Endometrium (tissue), 2 donors: ENCODE measurements at regions not wholly inside any gene's neighbourhood (a gene's known extent, or its start where the extent isn't known, plus 50 kb on each side); places are given as distances from the start of the nearest gene placed in this dataset.
"Not testable (repeated sequence)": the region's sequence is repeated elsewhere in the genome, so short reads cannot be mapped to it uniquely, and the experiment has no call there.

Source experiments
- FAIRE-seq: peaks from 2 replicates; lab custom pipeline; 2012; peaks lifted over from hg19 to GRCh38; lab: Jason Lieb, UNC
- donor health status: control.
- donor health status: control.

GRCh38 chr2:190742431-190742830, 93.5 kb downstream of the NAB1 start:
- no peak for FAIRE-seq

- no peak for FAIRE-seq
These were observed 95.2 kb downstream of the NAB1 start for GRCh38 chr2:190744041-190744440.

- no peak for FAIRE-seq
These were observed 98.3 kb downstream of the NAB1 start for GRCh38 chr2:190746971-190747761.

GRCh38 chr2:190748966-190749365, 100.1 kb downstream of the NAB1 start:
- no peak for FAIRE-seq

GRCh38 chr2:190755772-190756415, 107.0 kb downstream of the NAB1 start:
- no peak for FAIRE-seq

- peak; percentile 23 for FAIRE-seq
These were observed 110.9 kb downstream of the NAB1 start for GRCh38 chr2:190759749-190760213.

GRCh38 chr2:190760353-190761150, 111.7 kb downstream of the NAB1 start:
- not testable (repeated sequence) for FAIRE-seq

GRCh38 chr2:190761216-190761615, 112.3 kb downstream of the NAB1 start:
- FAIRE-seq: not testable (repeated sequence)

GRCh38 chr2:190762566-190762965, 113.7 kb downstream of the NAB1 start:
- FAIRE-seq: no peak

GRCh38 chr2:190763100-190763499, 114.2 kb downstream of the NAB1 start:
- no peak for FAIRE-seq

- no peak for FAIRE-seq
These were observed 115.1 kb downstream of the NAB1 start for GRCh38 chr2:190763901-190764514.

- no peak for FAIRE-seq
These were observed 115.0 kb upstream of the GLS start for GRCh38 chr2:190765386-190766173.

GRCh38 chr2:190766174-190766572, 114.4 kb upstream of the GLS start:
- FAIRE-seq: no peak

GRCh38 chr2:190766595-190766994, 114.0 kb upstream of the GLS start:
- no peak for FAIRE-seq

- FAIRE-seq: no peak
These were observed 112.8 kb upstream of the GLS start for GRCh38 chr2:190767821-190768220.

GRCh38 chr2:190769258-190769657, 111.4 kb upstream of the GLS start:
- FAIRE-seq: no peak

GRCh38 chr2:190771726-190772125, 108.9 kb upstream of the GLS start:
- FAIRE-seq: no peak

- no peak for FAIRE-seq
These were observed 100.0 kb upstream of the GLS start for GRCh38 chr2:190780594-190780993.

GRCh38 chr2:190781604-190782198, 98.9 kb upstream of the GLS start:
- FAIRE-seq: peak; percentile 4

GRCh38 chr2:190782264-190782663, 98.4 kb upstream of the GLS start:
- FAIRE-seq: no peak
